ENCODE measurements at regions not wholly inside any gene's neighbourhood (a gene's known extent, or its start where the extent isn't known, plus 50 kb on each side); places are given as distances from the start of the nearest gene placed in this dataset.

GRCh38 chr1:222370913-222371675 is 176.8 kb downstream of the HHIPL2 start:
- no peak overlapping the region for H3K4me3 Mint-ChIP-seq
- no peaks in the 10 kb centered on the region for H3K9me3 Mint-ChIP-seq
- H3K4me1 Mint-ChIP-seq (ENCODE audit: low read depth), result no peaks in the 10 kb centered on the region
- H3K36me3 Mint-ChIP-seq (ENCODE audit: low read depth), result no peaks in the 10 kb centered on the region
- no peak for DNase-seq (ENCODE audit: low spot score)
- H3K27ac Mint-ChIP-seq, result no peak overlapping the region
- no peaks in the 10 kb centered on the region for H3K27me3 Mint-ChIP-seq (ENCODE audit: low read depth)

GRCh38 chr1:222370081-222370912 is 177.6 kb downstream of the HHIPL2 start:
- H3K9me3 Mint-ChIP-seq, result no peaks in the 10 kb centered on the region
- H3K36me3 Mint-ChIP-seq (ENCODE audit: low read depth), result no peaks in the 10 kb centered on the region
- no peak overlapping the region for H3K4me3 Mint-ChIP-seq
- H3K27ac Mint-ChIP-seq, result no peak overlapping the region
- no peaks in the 10 kb centered on the region for H3K27me3 Mint-ChIP-seq (ENCODE audit: low read depth)
- H3K4me1 Mint-ChIP-seq (ENCODE audit: low read depth), result no peaks in the 10 kb centered on the region
- DNase-seq (ENCODE audit: low spot score), result no peak

GRCh38 chr1:222369148-222369547 is 178.8 kb downstream of the HHIPL2 start:
- Mint-ChIP-seq H3K27me3 (ENCODE audit: low read depth) (no peaks in the 10 kb centered on the region), H3K27ac (no peak overlapping the region), H3K4me3 (no peak overlapping the region), H3K4me1 (ENCODE audit: low read depth) (no peaks in the 10 kb centered on the region), H3K9me3 (no peaks in the 10 kb centered on the region), H3K36me3 (ENCODE audit: low read depth) (no peaks in the 10 kb centered on the region)
- no peak for DNase-seq (ENCODE audit: low spot score)

GRCh38 chr1:222358100-222358499 is 189.8 kb downstream of the HHIPL2 start:
- no peaks in the 10 kb centered on the region for H3K27me3 Mint-ChIP-seq (ENCODE audit: low read depth)
- H3K9me3 Mint-ChIP-seq, result peaks cover 4% of the 10 kb centered on the region
- H3K36me3 Mint-ChIP-seq (ENCODE audit: low read depth), result no peaks in the 10 kb centered on the region
- H3K4me1 Mint-ChIP-seq (ENCODE audit: low read depth), result no peaks in the 10 kb centered on the region
- no peak for DNase-seq (ENCODE audit: low spot score)
- H3K4me3 Mint-ChIP-seq, result no peak overlapping the region
- no peak overlapping the region for H3K27ac Mint-ChIP-seq

DNA sequence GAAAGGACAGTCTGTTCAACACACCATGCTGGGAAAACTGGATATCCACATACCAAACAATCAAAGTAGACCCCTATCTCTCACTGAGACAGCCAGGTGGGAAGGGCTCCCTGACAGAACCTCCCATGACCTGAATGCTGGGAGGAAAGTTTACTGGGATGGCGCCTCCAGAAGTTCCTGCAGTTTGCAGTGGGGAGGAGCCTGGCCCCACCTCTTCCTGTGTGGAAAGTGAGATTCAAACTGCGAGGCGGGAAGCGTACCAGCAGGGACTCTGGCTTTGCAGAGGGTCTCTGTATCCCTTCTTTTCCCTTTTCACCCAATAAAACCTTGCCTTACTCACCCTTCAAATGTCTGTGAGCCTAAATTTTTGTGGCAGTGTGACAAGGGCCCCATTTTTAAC is 190.7 kb downstream of the HHIPL2 start:
- H3K36me3 Mint-ChIP-seq (ENCODE audit: low read depth), result no peaks in the 10 kb centered on the region
- H3K27ac Mint-ChIP-seq, result no peak overlapping the region
- peaks cover 4% of the 10 kb centered on the region for H3K9me3 Mint-ChIP-seq
- no peaks in the 10 kb centered on the region for H3K4me1 Mint-ChIP-seq (ENCODE audit: low read depth)
- no peak overlapping the region for H3K4me3 Mint-ChIP-seq
- DNase-seq (ENCODE audit: low spot score), result no peak
- no peaks in the 10 kb centered on the region for H3K27me3 Mint-ChIP-seq (ENCODE audit: low read depth)

- H3K36me3 Mint-ChIP-seq (ENCODE audit: low read depth), result no peaks in the 10 kb centered on the region
- no peak overlapping the region for H3K27ac Mint-ChIP-seq
- DNase-seq (ENCODE audit: low spot score), result no peak
- no peaks in the 10 kb centered on the region for H3K9me3 Mint-ChIP-seq
- H3K27me3 Mint-ChIP-seq (ENCODE audit: low read depth), result peaks cover 3% of the 10 kb centered on the region
- no peak overlapping the region for H3K4me3 Mint-ChIP-seq
- H3K4me1 Mint-ChIP-seq (ENCODE audit: low read depth), result no peaks in the 10 kb centered on the region
Observed at GRCh38 chr1:222347627-222348026, 200.3 kb downstream of the HHIPL2 start.

DNA sequence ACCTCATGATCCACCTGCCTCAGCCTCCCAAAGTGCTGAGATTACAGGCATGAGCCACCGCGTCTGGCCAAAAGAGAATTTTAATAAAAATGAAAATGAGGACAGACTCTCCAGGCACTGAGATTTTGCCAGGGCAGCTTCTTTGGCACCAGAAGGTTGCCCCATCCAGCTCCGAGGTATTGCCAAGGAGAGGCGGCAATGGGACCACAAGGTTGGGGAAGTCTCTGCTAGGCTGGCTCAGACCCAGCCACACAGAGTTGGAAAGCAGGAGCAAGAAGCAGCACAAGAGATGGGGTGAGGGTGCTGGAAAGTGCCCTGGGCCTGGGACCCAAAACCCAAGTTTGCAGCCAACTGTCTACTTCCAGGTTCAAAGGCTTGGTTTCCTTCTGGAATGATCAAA is 200.9 kb downstream of the HHIPL2 start:
- no peaks in the 10 kb centered on the region for H3K36me3 Mint-ChIP-seq (ENCODE audit: low read depth)

GRCh38 chr1:222339376-222339947 is 208.4 kb downstream of the HHIPL2 start:
- no peaks in the 10 kb centered on the region for H3K4me1 Mint-ChIP-seq (ENCODE audit: low read depth)
- H3K36me3 Mint-ChIP-seq (ENCODE audit: low read depth), result no peaks in the 10 kb centered on the region
- H3K27ac Mint-ChIP-seq, result no peak overlapping the region
- H3K4me3 Mint-ChIP-seq, result no peak overlapping the region
- H3K27me3 Mint-ChIP-seq (ENCODE audit: low read depth), result no peaks in the 10 kb centered on the region
- H3K9me3 Mint-ChIP-seq, result no peaks in the 10 kb centered on the region
- no peak for DNase-seq (ENCODE audit: low spot score)

More for the DNA sequence above, 200.9 kb downstream of the HHIPL2 start:
- Mint-ChIP-seq H3K27ac (no peak overlapping the region), H3K4me3 (no peak overlapping the region), H3K4me1 (ENCODE audit: low read depth) (no peaks in the 10 kb centered on the region), H3K27me3 (ENCODE audit: low read depth) (peaks cover 3% of the 10 kb centered on the region), H3K9me3 (no peaks in the 10 kb centered on the region)
- no peak for DNase-seq (ENCODE audit: low spot score)

DNA sequence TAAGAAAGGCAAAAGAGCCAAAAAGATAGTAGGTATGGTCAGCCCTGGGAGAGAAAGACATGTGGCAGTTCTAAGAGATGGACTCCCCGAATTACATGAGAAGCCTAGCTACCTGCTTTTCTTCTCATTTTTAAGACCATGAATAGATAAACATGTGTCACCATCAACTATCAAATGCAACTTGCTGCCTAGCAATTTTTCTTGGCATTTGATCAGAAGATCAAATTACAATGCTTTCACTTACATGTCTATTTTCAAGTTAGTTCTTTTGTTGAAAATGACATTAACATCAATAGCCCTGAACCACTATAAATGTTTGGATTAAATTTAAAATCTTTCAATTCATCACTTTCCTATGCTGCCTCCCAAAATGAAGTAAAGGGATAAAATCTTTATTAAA is 212.3 kb downstream of the HHIPL2 start:
- H3K9me3 Mint-ChIP-seq, result no peaks in the 10 kb centered on the region
- no peaks in the 10 kb centered on the region for H3K27me3 Mint-ChIP-seq (ENCODE audit: low read depth)
- no peak overlapping the region for H3K27ac Mint-ChIP-seq
- no peaks in the 10 kb centered on the region for H3K36me3 Mint-ChIP-seq (ENCODE audit: low read depth)
- no peak for DNase-seq (ENCODE audit: low spot score)
- H3K4me1 Mint-ChIP-seq (ENCODE audit: low read depth), result no peaks in the 10 kb centered on the region
- no peak overlapping the region for H3K4me3 Mint-ChIP-seq

DNA sequence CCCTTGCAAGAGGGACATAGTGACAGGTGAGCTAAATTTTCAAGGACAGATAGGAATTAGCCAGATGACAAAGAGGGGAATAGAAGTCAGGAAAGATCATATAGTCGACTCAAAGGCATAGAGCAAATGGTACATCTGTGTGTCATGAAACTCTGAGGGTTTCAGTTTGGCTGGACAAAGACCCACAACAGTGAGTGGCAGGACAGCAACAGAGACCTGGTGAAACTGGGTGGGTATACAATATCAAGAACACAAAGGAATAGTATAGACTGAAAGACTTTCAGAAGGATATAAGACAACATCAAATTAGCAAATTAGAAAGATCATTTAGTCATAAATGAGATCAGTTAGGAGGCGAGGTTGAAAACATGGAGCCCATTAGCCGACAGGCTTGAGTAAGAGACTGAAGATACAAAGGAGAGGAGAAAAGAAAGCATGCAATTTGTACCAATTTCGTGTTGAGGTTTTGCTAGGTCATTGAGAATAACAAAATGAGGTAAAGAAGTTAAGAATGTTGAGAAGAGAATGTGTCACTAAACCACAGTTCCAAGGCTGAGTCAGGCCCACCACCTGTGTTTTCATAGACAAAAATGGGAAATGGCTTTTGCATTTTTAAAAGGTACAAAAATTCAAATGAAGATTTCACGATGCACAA is 213.8 kb downstream of the HHIPL2 start:
- H3K27ac Mint-ChIP-seq, result no peak overlapping the region
- no peak overlapping the region for H3K4me3 Mint-ChIP-seq
- no peak for DNase-seq (ENCODE audit: low spot score)
- no peaks in the 10 kb centered on the region for H3K4me1 Mint-ChIP-seq (ENCODE audit: low read depth)
- H3K9me3 Mint-ChIP-seq, result no peaks in the 10 kb centered on the region
- no peaks in the 10 kb centered on the region for H3K27me3 Mint-ChIP-seq (ENCODE audit: low read depth)
- H3K36me3 Mint-ChIP-seq (ENCODE audit: low read depth), result no peaks in the 10 kb centered on the region

- H3K4me1 Mint-ChIP-seq (ENCODE audit: low read depth), result no peaks in the 10 kb centered on the region
- H3K36me3 Mint-ChIP-seq (ENCODE audit: low read depth), result no peaks in the 10 kb centered on the region
- no peak for DNase-seq (ENCODE audit: low spot score)
- H3K9me3 Mint-ChIP-seq, result no peaks in the 10 kb centered on the region
- H3K27ac Mint-ChIP-seq, result no peak overlapping the region
- no peak overlapping the region for H3K4me3 Mint-ChIP-seq
- no peaks in the 10 kb centered on the region for H3K27me3 Mint-ChIP-seq (ENCODE audit: low read depth)
Observed at GRCh38 chr1:222331765-222332164, 216.1 kb downstream of the HHIPL2 start.

DNA sequence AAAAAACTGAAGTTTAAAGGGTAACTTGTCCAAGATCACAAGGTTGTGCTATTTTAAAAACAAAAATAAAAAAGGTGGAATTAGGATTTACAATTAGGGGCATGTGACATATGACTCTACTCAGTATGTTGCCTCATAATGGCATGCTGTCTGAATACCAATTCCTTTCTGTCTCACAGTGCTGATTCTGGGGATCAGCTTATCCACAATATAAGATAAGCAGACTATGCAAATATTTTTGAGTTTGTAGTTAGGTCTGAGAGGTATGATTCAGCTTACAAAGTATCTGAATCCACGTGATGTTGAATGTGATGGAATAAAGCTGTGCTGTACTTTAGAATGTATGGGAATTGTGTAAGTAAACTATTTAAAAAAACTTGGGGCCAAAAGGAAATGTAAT is 216.6 kb downstream of the HHIPL2 start:
- H3K4me3 Mint-ChIP-seq, result no peak overlapping the region
- no peaks in the 10 kb centered on the region for H3K36me3 Mint-ChIP-seq (ENCODE audit: low read depth)
- no peak for DNase-seq (ENCODE audit: low spot score)
- no peaks in the 10 kb centered on the region for H3K4me1 Mint-ChIP-seq (ENCODE audit: low read depth)
- no peak overlapping the region for H3K27ac Mint-ChIP-seq
- no peaks in the 10 kb centered on the region for H3K27me3 Mint-ChIP-seq (ENCODE audit: low read depth)
- no peaks in the 10 kb centered on the region for H3K9me3 Mint-ChIP-seq

DNA sequence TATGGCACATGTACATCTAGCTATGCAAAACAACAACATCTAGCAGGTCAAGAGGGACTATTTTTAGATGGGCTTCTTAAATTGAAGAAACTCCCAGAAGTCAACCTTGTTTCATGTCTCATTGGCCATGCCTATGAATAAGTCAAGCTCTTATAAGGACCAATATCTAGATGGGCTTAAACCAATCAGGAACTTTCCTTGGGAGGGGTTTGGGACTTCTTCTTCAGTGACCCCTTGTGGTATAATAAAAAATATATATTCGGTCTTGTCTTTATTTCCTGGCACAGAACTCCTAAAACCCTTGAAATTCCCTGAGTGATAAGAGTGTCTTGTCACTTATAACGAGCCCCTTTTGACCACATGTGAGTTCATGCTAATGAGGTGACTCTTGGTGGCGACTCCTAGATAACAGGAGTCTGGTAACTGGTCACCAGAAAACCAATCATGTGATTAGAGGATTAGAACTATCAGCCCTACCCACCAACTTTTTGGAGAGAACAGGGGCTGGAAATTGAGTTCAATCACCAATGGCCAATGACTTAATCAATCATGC is 218.3 kb downstream of the HHIPL2 start:
- Mint-ChIP-seq H3K4me3 (no peak overlapping the region), H3K9me3 (no peaks in the 10 kb centered on the region), H3K36me3 (ENCODE audit: low read depth) (no peaks in the 10 kb centered on the region), H3K27ac (no peak overlapping the region), H3K27me3 (ENCODE audit: low read depth) (no peaks in the 10 kb centered on the region), H3K4me1 (ENCODE audit: low read depth) (no peaks in the 10 kb centered on the region)
- DNase-seq (ENCODE audit: low spot score), result no peak

DNA sequence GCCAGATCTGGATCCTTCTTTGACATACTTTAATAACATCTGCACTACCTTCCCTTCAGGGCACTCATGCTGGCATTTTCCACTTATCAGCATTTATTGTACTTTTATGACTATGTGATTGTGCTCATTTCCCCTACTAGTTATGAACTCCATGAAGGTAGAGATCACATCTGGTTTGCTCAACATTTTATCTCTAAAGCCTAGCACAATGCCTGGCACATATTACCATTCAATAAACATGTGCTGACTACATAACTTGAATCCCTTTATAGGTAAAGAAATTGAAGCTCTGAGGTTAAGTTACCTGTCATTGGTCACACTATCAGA is 221.2 kb downstream of the HHIPL2 start:
- no peaks in the 10 kb centered on the region for H3K36me3 Mint-ChIP-seq (ENCODE audit: low read depth)
- no peak overlapping the region for H3K27ac Mint-ChIP-seq
- no peak for DNase-seq (ENCODE audit: low spot score)
- no peaks in the 10 kb centered on the region for H3K4me1 Mint-ChIP-seq (ENCODE audit: low read depth)
- no peaks in the 10 kb centered on the region for H3K9me3 Mint-ChIP-seq
- H3K4me3 Mint-ChIP-seq, result no peak overlapping the region
- H3K27me3 Mint-ChIP-seq (ENCODE audit: low read depth), result no peaks in the 10 kb centered on the region

All from T-helper 2 cell treated with Interferon-gamma antibody and Interleukin-4, amounts not matched to agents 5 μg/mL and 100 μg/mL, for 36 hours (primary cell).